ENCODE measurements at regions not wholly inside any gene's neighbourhood (a gene's known extent, or its start where the extent isn't known, plus 50 kb on each side); places are given as distances from the start of the nearest gene placed in this dataset.

GRCh38 chr3:34256791-34257190 lies 458.4 kb downstream of the PDCD6IP start:
- no peaks in the 10 kb centered on the region for H4K20me1 ChIP-seq (replicated peaks; ENCODE audit: insufficient read depth)
- no peak overlapping the region for H2AFZ ChIP-seq
- H3F3A ChIP-seq (replicated peaks; ENCODE audit: low read depth) = no peaks in the 10 kb centered on the region
- peaks cover 14% of the 10 kb centered on the region; the same call in 1 of the 2 replicates for H3K9me2 ChIP-seq (ENCODE audit: insufficient read depth)
- Mint-ChIP-seq H3K9me3 (no peaks in the 10 kb centered on the region), H3K27me3 (ENCODE audit: insufficient read depth, low read depth, poor library complexity) (peaks cover 8% of the 10 kb centered on the region), H3K27ac (no peak overlapping the region), H3K4me1 (peaks cover 49% of the 10 kb centered on the region), H3K4me3 (no peak overlapping the region), H3K36me3 (ENCODE audit: low read depth) (no peaks in the 10 kb centered on the region)
- H3K27me3 ChIP-seq (ENCODE audit: insufficient read depth) = peaks cover 3% of the 10 kb centered on the region; the same call in 1 of the 2 replicates
- H3K27ac ChIP-seq (ENCODE audit: low read depth) = no peak overlapping the region
- no peak overlapping the region for H3K4me3 ChIP-seq
- no peak overlapping the region for H3K4me2 ChIP-seq
- H3K79me2 ChIP-seq (replicated peaks; ENCODE audit: insufficient read depth) = no peaks in the 10 kb centered on the region
- H3K36me3 ChIP-seq (ENCODE audit: insufficient read depth) = no peaks in the 10 kb centered on the region
- no peak for TF ChIP-seq ZNF462 (CRISPR knock-in tag; IDR thresholded peaks at IDR 0.05)
- ATAC-seq (no peak), DNase-seq (ENCODE audit: low spot score) (no peak)
- peaks cover 43% of the 10 kb centered on the region for H3K4me1 ChIP-seq (ENCODE audit: insufficient read depth)

GRCh38 chr3:34258271-34258998 lies 460.0 kb downstream of the PDCD6IP start:
- no peaks in the 10 kb centered on the region for H3K79me2 ChIP-seq (replicated peaks; ENCODE audit: insufficient read depth)
- peaks cover 43% of the 10 kb centered on the region for H3K4me1 ChIP-seq (ENCODE audit: insufficient read depth)
- peaks cover 6% of the 10 kb centered on the region; the same call in 1 of the 2 replicates for H3K9me2 ChIP-seq (ENCODE audit: insufficient read depth)
- peak overlapping the region; percentile 55; the same call in 1 of the 2 replicates for H3K4me2 ChIP-seq
- Mint-ChIP-seq H3K4me3 (no peak overlapping the region), H3K27ac (0 out of 2 replicates have a peak overlapping the region, but pooled peaks have one; percentile 45), H3K36me3 (ENCODE audit: low read depth) (no peaks in the 10 kb centered on the region), H3K27me3 (ENCODE audit: insufficient read depth, low read depth, poor library complexity) (peaks cover 6% of the 10 kb centered on the region), H3K9me3 (no peaks in the 10 kb centered on the region), H3K4me1 (peaks cover 52% of the 10 kb centered on the region)
- no peaks in the 10 kb centered on the region for H3K36me3 ChIP-seq (ENCODE audit: insufficient read depth)
- ATAC-seq (peak; percentile 66), DNase-seq (ENCODE audit: low spot score) (peak; percentile 22)
- no peak overlapping the region for H3K4me3 ChIP-seq
- no peak overlapping the region for H2AFZ ChIP-seq
- no peaks in the 10 kb centered on the region for H3F3A ChIP-seq (replicated peaks; ENCODE audit: low read depth)
- H4K20me1 ChIP-seq (replicated peaks; ENCODE audit: insufficient read depth) = no peaks in the 10 kb centered on the region
- no peak overlapping the region for H3K27ac ChIP-seq (ENCODE audit: low read depth)
- peaks cover 3% of the 10 kb centered on the region; the same call in 1 of the 2 replicates for H3K27me3 ChIP-seq (ENCODE audit: insufficient read depth)
- TF ChIP-seq ZNF462 (CRISPR knock-in tag; IDR thresholded peaks at IDR 0.05) = peak; percentile 31; the same call in 1 of the 2 replicates

All from GM23338 (cell line).